Ovary (tissue), 7 donors: ENCODE measurements at regions not wholly inside any gene's neighbourhood (a gene's known extent, or its start where the extent isn't known, plus 50 kb on each side); places are given as distances from the start of the nearest gene placed in this dataset.

Experiments
- DNase-seq, 5 donors: peaks; one replicate each; pipeline ENCODE4 v3.0.0-alpha.2; 2019 to 2020
- H3K27ac ChIP-seq, 2 donors: fragments of 200-600 bp; one replicate each; pipeline versions ENCODE4 v1.5.1 to v1.8.0; 2019 to 2022
- H3K27me3 ChIP-seq: fragments of 200-600 bp; one replicate; pipeline ENCODE4 v1.8.0; 2022
- H3K36me3 ChIP-seq: fragments of 200-600 bp; sonication (generic); one replicate; pipeline ENCODE4 v1.5.1; 2019
- H3K4me1 ChIP-seq: one replicate; pipeline ENCODE4 v1.8.1; 2013; ENCODE audit warnings: mild to moderate bottlenecking, moderate library complexity; ENCODE audit not compliant: insufficient read depth
- H3K4me3 ChIP-seq: fragments of 200-600 bp; sonication (generic); one replicate; pipeline ENCODE4 v1.5.1; 2017
- H3K9me3 ChIP-seq, 2 donors: fragments of 200-600 bp in 1 of 2; sonication (generic) in 1 of 2; one replicate each; pipeline versions ENCODE4 v1.5.1 to v1.8.1; 2013 to 2019; ENCODE audit warnings: mild to moderate bottlenecking in 1 of 2, moderate library complexity in 1 of 2
- EP300 ChIP-seq: sonication (generic); formaldehyde crosslinking; IDR thresholded peaks from one replicate; pipeline ENCODE4 v1.6.1; 2017; ENCODE audit warnings: antibody characterized with exemption
- POLR2A ChIP-seq: fragments of 450-650 bp; IDR thresholded peaks from one replicate; pipeline ENCODE4 v1.6.1; 2017; ENCODE audit warnings: antibody characterized with exemption, mild to moderate bottlenecking, moderate library complexity
- WGBS, 3 donors: extraction: QIAGEN DNeasy Blood & Tissue Kit in 1 of 3; methylation state at CpG; one replicate each; pipeline versions ENCODE4 v1.1.5 to v1.1.7; 2013 to 2017; 5-methylcytosine and 5-hydroxymethylcytosine counted together
- intact Hi-C, 4 donors: fragments of 100-400 bp; cut with DNase I; formaldehyde crosslinking; loops; one replicate each; pipeline versions ENCODE4 v1.11.0 to v1.15.1; 2022 to 2023
- TF ChIP-seq, protein P1 (sequence below), 3 donors: fragments of 450-650 bp in 2 of 3; fragments of 200-600 bp in 1 of 3; IDR thresholded peaks; one replicate each; pipeline versions ENCODE4 v1.5.1 to v1.8.0; 2016 to 2022; ENCODE audit warnings: antibody characterized with exemption in 3 of 3, mild to moderate bottlenecking in 1 of 3
- donor health status: DM: no; HTN: no; CAD: no; lungs with moderate emphysema.
- donor health status: DM: no; HTN: no; CAD: no.
- donor health status: Bipolar disorder and iron deficiency.
- donor health status: DM: no; HTN: no; CAD: no.
- donor health status: DM: yes; HTN: yes; CAD: no.

- Histone ChIP-seq H3K27me3 (no peaks in the 10 kb centered on the region), H3K4me3 (no peak overlapping the region), H3K4me1 (no peaks in the 10 kb centered on the region), H3K36me3 (no peaks in the 10 kb centered on the region), H3K9me3 (no peaks in the 10 kb centered on the region), H3K27ac (no peak overlapping the region)
- intact Hi-C loops: no loop called here
- no peak for DNase-seq
- TF ChIP-seq EP300 (no peak), POLR2A (no peak)
- TF ChIP-seq, protein P1, sequence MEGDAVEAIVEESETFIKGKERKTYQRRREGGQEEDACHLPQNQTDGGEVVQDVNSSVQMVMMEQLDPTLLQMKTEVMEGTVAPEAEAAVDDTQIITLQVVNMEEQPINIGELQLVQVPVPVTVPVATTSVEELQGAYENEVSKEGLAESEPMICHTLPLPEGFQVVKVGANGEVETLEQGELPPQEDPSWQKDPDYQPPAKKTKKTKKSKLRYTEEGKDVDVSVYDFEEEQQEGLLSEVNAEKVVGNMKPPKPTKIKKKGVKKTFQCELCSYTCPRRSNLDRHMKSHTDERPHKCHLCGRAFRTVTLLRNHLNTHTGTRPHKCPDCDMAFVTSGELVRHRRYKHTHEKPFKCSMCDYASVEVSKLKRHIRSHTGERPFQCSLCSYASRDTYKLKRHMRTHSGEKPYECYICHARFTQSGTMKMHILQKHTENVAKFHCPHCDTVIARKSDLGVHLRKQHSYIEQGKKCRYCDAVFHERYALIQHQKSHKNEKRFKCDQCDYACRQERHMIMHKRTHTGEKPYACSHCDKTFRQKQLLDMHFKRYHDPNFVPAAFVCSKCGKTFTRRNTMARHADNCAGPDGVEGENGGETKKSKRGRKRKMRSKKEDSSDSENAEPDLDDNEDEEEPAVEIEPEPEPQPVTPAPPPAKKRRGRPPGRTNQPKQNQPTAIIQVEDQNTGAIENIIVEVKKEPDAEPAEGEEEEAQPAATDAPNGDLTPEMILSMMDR (IDR thresholded peaks at IDR 0.05): no peak
- 91 to 93% (median 93%) methylated on average over 5 of the region's 5 CpGs for WGBS, 3 donors
Observed at GRCh38 chr1:214846276-214846675, 236.3 kb upstream of the KCNK2 start.

GRCh38 chr1:214847071-214847810 lies 235.3 kb upstream of the KCNK2 start:
- 26 to 49% (median 41%) methylated on average over 7 of the region's 7 CpGs for WGBS, 3 donors
- H3K4me3 ChIP-seq: no peak overlapping the region
- no peaks in the 10 kb centered on the region for H3K27me3 ChIP-seq
- no peak for DNase-seq
- TF ChIP-seq, protein P1 (IDR thresholded peaks at IDR 0.05): no peak
- TF ChIP-seq EP300 (no peak), POLR2A (no peak)
- no peaks in the 10 kb centered on the region for H3K9me3 ChIP-seq
- no peak overlapping the region for H3K27ac ChIP-seq
- no peaks in the 10 kb centered on the region for H3K4me1 ChIP-seq
- H3K36me3 ChIP-seq: no peaks in the 10 kb centered on the region
- intact Hi-C loops: no loop called here

DNA sequence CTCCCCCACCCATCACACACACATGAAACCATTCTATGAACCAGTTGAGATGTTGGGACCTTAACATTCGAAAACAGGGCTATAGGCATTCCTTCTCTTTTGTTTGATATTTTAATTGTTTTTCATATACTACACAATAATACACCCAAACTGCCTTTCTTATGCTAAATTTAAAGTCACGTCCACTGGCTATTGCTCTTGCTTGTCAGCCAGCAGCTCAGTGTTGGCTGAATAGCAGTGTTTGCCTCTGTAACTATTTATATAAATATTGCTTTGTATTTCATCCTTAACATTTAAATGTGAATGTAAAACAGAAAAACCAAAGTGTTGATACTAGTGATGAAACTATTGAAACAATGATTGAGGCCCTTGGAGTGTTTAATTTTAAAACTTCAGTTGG lies 234.4 kb upstream of the KCNK2 start:
- Histone ChIP-seq H3K27me3 (no peaks in the 10 kb centered on the region), H3K9me3 (no peaks in the 10 kb centered on the region), H3K36me3 (no peaks in the 10 kb centered on the region), H3K27ac (no peak overlapping the region), H3K4me3 (no peak overlapping the region), H3K4me1 (no peaks in the 10 kb centered on the region)
- TF ChIP-seq, protein P1 (IDR thresholded peaks at IDR 0.05): no peak
- TF ChIP-seq POLR2A (no peak), EP300 (no peak)
- intact Hi-C loops: no loop called here
- WGBS, 3 donors: 54 to 67% (median 59%) methylated on average over 2 of the region's 2 CpGs
- no peak for DNase-seq

DNA sequence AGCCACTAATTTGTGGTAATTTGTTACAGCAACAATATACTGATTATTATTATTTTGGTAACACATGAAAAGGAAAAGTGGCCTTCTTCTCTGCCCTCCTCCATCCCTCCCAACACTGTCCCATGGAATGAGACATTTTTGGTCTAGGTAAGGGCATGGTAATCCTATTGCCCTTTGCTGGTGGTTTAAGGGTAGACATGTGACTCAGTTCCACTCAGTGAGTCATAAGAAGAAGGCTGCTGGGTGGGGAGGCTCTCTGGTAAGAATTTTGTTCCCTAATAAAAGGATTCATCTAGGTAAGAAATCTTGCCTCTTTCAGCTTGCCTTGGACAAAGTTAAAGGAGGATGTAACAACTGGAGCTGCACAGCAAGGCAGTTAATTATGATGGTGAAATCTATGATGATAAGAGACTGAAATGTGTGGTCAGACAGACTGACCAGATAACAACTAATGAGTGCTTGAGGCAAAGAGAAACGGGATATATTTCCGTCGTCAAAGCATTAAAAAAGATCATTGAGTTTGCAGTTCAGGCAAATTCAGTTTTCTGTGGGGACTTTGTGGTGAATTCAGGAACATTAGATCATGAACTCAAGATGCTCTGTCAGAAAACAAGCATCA lies 232.0 kb upstream of the KCNK2 start:
- 30 to 53% (median 42%) methylated on average over 3 of the region's 3 CpGs for WGBS, 3 donors

More for the DNA sequence above, 232.0 kb upstream of the KCNK2 start:
- Histone ChIP-seq H3K4me3 (no peak overlapping the region), H3K9me3 (no peaks in the 10 kb centered on the region), H3K4me1 (no peaks in the 10 kb centered on the region), H3K27ac (no peak overlapping the region), H3K36me3 (no peaks in the 10 kb centered on the region), H3K27me3 (no peaks in the 10 kb centered on the region)
- intact Hi-C loops: no loop called here
- TF ChIP-seq, protein P1 (IDR thresholded peaks at IDR 0.05): no peak
- TF ChIP-seq POLR2A (no peak), EP300 (no peak)
- no peak for DNase-seq
